MM.1S (cell line): ENCODE measurements at regions not wholly inside any gene's neighbourhood (a gene's known extent, or its start where the extent isn't known, plus 50 kb on each side); places are given as distances from the start of the nearest gene placed in this dataset.

Experiments
- DNase-seq: peaks from one replicate; pipeline ENCODE4 v3.0.0-alpha.2; 2015
- H2AFZ ChIP-seq: fragments of 300-600 bp; sonication (generic); 2 replicates; pipeline ENCODE4 v1.6.0; 2016; ENCODE audit warnings: antibody characterized with exemption, low read length
- H3F3A ChIP-seq: fragments of 300-600 bp; sonication (generic); 2 replicates; pipeline ENCODE4 v1.6.1; 2016; ENCODE audit warnings: mild to moderate bottlenecking, antibody characterized with exemption, low read length, moderate library complexity, mixed read lengths; ENCODE audit not compliant: insufficient read depth
- H3K27ac ChIP-seq: fragments of 300-600 bp; sonication (generic); 2 replicates; pipeline ENCODE4 v1.5.1; 2016; ENCODE audit warnings: mild to moderate bottlenecking, low read length
- H3K27me3 ChIP-seq: fragments of 300-600 bp; sonication (generic); replicated peaks from 2 replicates; pipeline ENCODE4 v1.6.0; 2016; ENCODE audit warnings: low read length; ENCODE audit not compliant: insufficient read depth
- H3K36me3 ChIP-seq: fragments of 300-600 bp; sonication (generic); replicated peaks from 2 replicates; pipeline ENCODE4 v1.6.1; 2016; ENCODE audit warnings: mild to moderate bottlenecking, low read length, mixed read lengths; ENCODE audit not compliant: insufficient read depth
- H3K4me1 ChIP-seq: fragments of 300-600 bp; sonication (generic); 2 replicates; pipeline ENCODE4 v1.6.1; 2016; ENCODE audit warnings: low read length, mixed read lengths
- H3K4me2 ChIP-seq: fragments of 300-600 bp; sonication (generic); 2 replicates; pipeline ENCODE4 v1.6.0; 2016; ENCODE audit warnings: low read depth, low read length
- H3K4me3 ChIP-seq: fragments of 300-600 bp; sonication (generic); 2 replicates; pipeline ENCODE4 v1.5.1; 2016; ENCODE audit warnings: low read length, mixed read lengths
- H3K79me2 ChIP-seq: fragments of 300-600 bp; sonication (generic); 2 replicates; pipeline ENCODE4 v1.6.1; 2016; ENCODE audit warnings: mixed run types, low read length, mixed read lengths
- H3K9ac ChIP-seq: fragments of 300-600 bp; sonication (generic); 2 replicates; pipeline ENCODE4 v1.6.1; 2016; ENCODE audit warnings: low read length, mixed read lengths
- H3K9me2 ChIP-seq: fragments of 300-600 bp; sonication (generic); replicated peaks from 2 replicates; pipeline ENCODE4 v1.6.1; 2016; ENCODE audit warnings: mild to moderate bottlenecking, low read length, mixed read lengths; ENCODE audit not compliant: insufficient read depth
- H3K9me3 ChIP-seq: fragments of 300-600 bp; sonication (generic); replicated peaks from 2 replicates; pipeline ENCODE4 v1.6.1; 2016; ENCODE audit warnings: mild to moderate bottlenecking, low read length, mixed read lengths; ENCODE audit not compliant: insufficient read depth
- H4K20me1 ChIP-seq: fragments of 300-600 bp; sonication (generic); 2 replicates; pipeline ENCODE4 v1.6.1; 2016; ENCODE audit warnings: mild to moderate bottlenecking, low read length, moderate library complexity, mixed read lengths; ENCODE audit not compliant: insufficient read depth
- CTCF ChIP-seq: fragments of 300-600 bp; sonication (generic); IDR thresholded peaks from 2 replicates; pipeline ENCODE4 v1.5.1; 2016; ENCODE audit warnings: antibody characterized with exemption, low read length, mixed read lengths
- EZH2 ChIP-seq: fragments of 300-600 bp; sonication (generic); optimal IDR thresholded peaks from 2 replicates; pipeline ENCODE3; 2017; ENCODE audit warnings: low read depth, mild to moderate bottlenecking, antibody characterized with exemption, low read length, mixed read lengths
- EZH2phosphoT487 ChIP-seq: fragments of 300-600 bp; sonication (generic); IDR thresholded peaks from 2 replicates; pipeline ENCODE4 v1.6.1; 2018; ENCODE audit warnings: antibody characterized with exemption, low read length

GRCh38 chr2:176656038-176656775 is 387.0 kb downstream of the MTX2 start:
- H3K27ac ChIP-seq = no peak overlapping the region
- no peaks in the 10 kb centered on the region for H3K27me3 ChIP-seq
- TF ChIP-seq CTCF (no peak), EZH2 (no peak), EZH2phosphoT487 (no peak)
- no peak overlapping the region for H2AFZ ChIP-seq
- H3K9me3 ChIP-seq = no peaks in the 10 kb centered on the region
- H3K9me2 ChIP-seq = no peaks in the 10 kb centered on the region
- H3K79me2 ChIP-seq = no peaks in the 10 kb centered on the region
- no peak overlapping the region for H3K4me2 ChIP-seq
- H3K36me3 ChIP-seq = no peaks in the 10 kb centered on the region
- DNase-seq = no peak
- no peak overlapping the region for H3K4me3 ChIP-seq
- no peaks in the 10 kb centered on the region for H3F3A ChIP-seq
- no peaks in the 10 kb centered on the region for H4K20me1 ChIP-seq
- no peak overlapping the region for H3K9ac ChIP-seq
- no peaks in the 10 kb centered on the region for H3K4me1 ChIP-seq

GRCh38 chr2:176656776-176657140 is 387.5 kb downstream of the MTX2 start:
- Histone ChIP-seq H4K20me1 (no peaks in the 10 kb centered on the region), H3K9ac (no peak overlapping the region), H3K27ac (no peak overlapping the region), H3K4me3 (no peak overlapping the region), H3K36me3 (no peaks in the 10 kb centered on the region), H3K9me2 (no peaks in the 10 kb centered on the region), H3F3A (no peaks in the 10 kb centered on the region), H3K79me2 (no peaks in the 10 kb centered on the region), H2AFZ (no peak overlapping the region), H3K27me3 (no peaks in the 10 kb centered on the region), H3K9me3 (no peaks in the 10 kb centered on the region), H3K4me1 (no peaks in the 10 kb centered on the region), H3K4me2 (no peak overlapping the region)
- DNase-seq = no peak
- TF ChIP-seq CTCF (no peak), EZH2 (no peak), EZH2phosphoT487 (no peak)

GRCh38 chr2:176657393-176657792 is 388.2 kb downstream of the MTX2 start:
- Histone ChIP-seq H3K9ac (no peak overlapping the region), H3K27me3 (no peaks in the 10 kb centered on the region), H3K36me3 (no peaks in the 10 kb centered on the region), H3K9me3 (no peaks in the 10 kb centered on the region), H3F3A (no peaks in the 10 kb centered on the region), H3K79me2 (no peaks in the 10 kb centered on the region), H3K27ac (no peak overlapping the region), H3K4me3 (no peak overlapping the region), H2AFZ (no peak overlapping the region), H3K9me2 (no peaks in the 10 kb centered on the region), H3K4me2 (no peak overlapping the region), H4K20me1 (no peaks in the 10 kb centered on the region), H3K4me1 (no peaks in the 10 kb centered on the region)
- TF ChIP-seq EZH2 (no peak), CTCF (no peak), EZH2phosphoT487 (no peak)
- no peak for DNase-seq
